Progenitor cell of endocrine pancreas (in vitro differentiated cells): ENCODE measurements at regions not wholly inside any gene's neighbourhood (a gene's known extent, or its start where the extent isn't known, plus 50 kb on each side); places are given as distances from the start of the nearest gene placed in this dataset.

ENCODE experiments used
- DNase-seq: peaks from one replicate; pipeline ENCODE4 v3.0.0; 2021; ENCODE audit warnings: low spot score; ENCODE audit not compliant: unreplicated experiment
- H3K27ac Mint-ChIP-seq: 2 replicates; pipeline ENCODE4 v1.8.0; 2021; ENCODE audit warnings: mild to moderate bottlenecking, moderate library complexity, mixed read lengths
- H3K27me3 Mint-ChIP-seq: 2 replicates; pipeline ENCODE4 v1.8.0; 2021; ENCODE audit warnings: mixed read lengths
- H3K36me3 Mint-ChIP-seq: 2 replicates; pipeline ENCODE4 v1.8.0; 2022; ENCODE audit warnings: mixed read lengths; ENCODE audit not compliant: insufficient read depth
- H3K4me1 Mint-ChIP-seq: 2 replicates; pipeline ENCODE4 v1.8.0; 2021; ENCODE audit warnings: low read depth, mixed read lengths
- H3K4me3 Mint-ChIP-seq: 2 replicates; pipeline ENCODE4 v1.8.0; 2021; ENCODE audit warnings: low read depth, mild to moderate bottlenecking, moderate library complexity, mixed read lengths
- H3K9me3 Mint-ChIP-seq: 2 replicates; pipeline ENCODE4 v1.8.0; 2021; ENCODE audit warnings: low read depth, mixed read lengths
- TF ChIP-seq, protein P1 (sequence below): fragments of 200-600 bp; sonication (generic); IDR thresholded peaks from one replicate; pipeline ENCODE4 v1.5.0; 2021; ENCODE audit warnings: antibody characterized with exemption, mild to moderate bottlenecking; ENCODE audit not compliant: unreplicated experiment

GRCh38 chr6:141088171-141088570 is 1044.6 kb upstream of the GJE1 start:
- H3K4me1 Mint-ChIP-seq: peaks cover 2% of the 10 kb centered on the region

GRCh38 chr6:141077355-141078333 is 1055.1 kb upstream of the GJE1 start:
- H3K27me3 Mint-ChIP-seq: no peaks in the 10 kb centered on the region

More at GRCh38 chr6:141088171-141088570, 1044.6 kb upstream of the GJE1 start:
- Mint-ChIP-seq H3K4me3 (no peak overlapping the region), H3K27me3 (no peaks in the 10 kb centered on the region), H3K27ac (no peak overlapping the region), H3K9me3 (peaks cover 6% of the 10 kb centered on the region), H3K36me3 (no peaks in the 10 kb centered on the region)
- DNase-seq: no peak
- TF ChIP-seq, protein P1, sequence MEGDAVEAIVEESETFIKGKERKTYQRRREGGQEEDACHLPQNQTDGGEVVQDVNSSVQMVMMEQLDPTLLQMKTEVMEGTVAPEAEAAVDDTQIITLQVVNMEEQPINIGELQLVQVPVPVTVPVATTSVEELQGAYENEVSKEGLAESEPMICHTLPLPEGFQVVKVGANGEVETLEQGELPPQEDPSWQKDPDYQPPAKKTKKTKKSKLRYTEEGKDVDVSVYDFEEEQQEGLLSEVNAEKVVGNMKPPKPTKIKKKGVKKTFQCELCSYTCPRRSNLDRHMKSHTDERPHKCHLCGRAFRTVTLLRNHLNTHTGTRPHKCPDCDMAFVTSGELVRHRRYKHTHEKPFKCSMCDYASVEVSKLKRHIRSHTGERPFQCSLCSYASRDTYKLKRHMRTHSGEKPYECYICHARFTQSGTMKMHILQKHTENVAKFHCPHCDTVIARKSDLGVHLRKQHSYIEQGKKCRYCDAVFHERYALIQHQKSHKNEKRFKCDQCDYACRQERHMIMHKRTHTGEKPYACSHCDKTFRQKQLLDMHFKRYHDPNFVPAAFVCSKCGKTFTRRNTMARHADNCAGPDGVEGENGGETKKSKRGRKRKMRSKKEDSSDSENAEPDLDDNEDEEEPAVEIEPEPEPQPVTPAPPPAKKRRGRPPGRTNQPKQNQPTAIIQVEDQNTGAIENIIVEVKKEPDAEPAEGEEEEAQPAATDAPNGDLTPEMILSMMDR: no peak

DNA sequence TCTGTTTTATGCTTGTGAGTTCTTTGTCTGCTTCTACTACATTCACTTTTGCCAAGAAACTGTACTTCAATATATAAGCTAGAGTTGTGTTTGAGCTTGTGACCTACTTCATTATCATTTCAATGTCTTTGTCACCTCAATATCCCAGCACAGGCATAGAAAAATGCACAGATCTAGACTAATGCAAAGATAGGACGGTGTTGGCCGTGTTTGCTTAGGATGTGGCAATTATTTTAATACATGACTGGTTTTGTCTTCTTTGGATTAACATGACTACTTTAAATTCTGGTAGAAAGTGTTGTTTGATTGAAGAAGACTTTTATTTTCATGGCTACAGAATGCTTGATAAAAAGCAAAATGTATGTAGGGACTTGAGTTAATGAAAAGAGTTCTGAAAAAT is 1075.0 kb upstream of the GJE1 start:
- Mint-ChIP-seq H3K36me3 (no peaks in the 10 kb centered on the region), H3K27ac (no peak overlapping the region), H3K9me3 (no peaks in the 10 kb centered on the region), H3K4me1 (no peaks in the 10 kb centered on the region), H3K27me3 (no peaks in the 10 kb centered on the region), H3K4me3 (no peak overlapping the region)
- TF ChIP-seq, protein P1: no peak
- no peak for DNase-seq

More at GRCh38 chr6:141077355-141078333, 1055.1 kb upstream of the GJE1 start:
- H3K36me3 Mint-ChIP-seq: no peaks in the 10 kb centered on the region
- H3K9me3 Mint-ChIP-seq: peaks cover 9% of the 10 kb centered on the region
- peaks cover 10% of the 10 kb centered on the region for H3K4me1 Mint-ChIP-seq
- TF ChIP-seq, protein P1: peak; percentile 57
- no peak overlapping the region for H3K27ac Mint-ChIP-seq
- no peak for DNase-seq
- no peak overlapping the region for H3K4me3 Mint-ChIP-seq

DNA sequence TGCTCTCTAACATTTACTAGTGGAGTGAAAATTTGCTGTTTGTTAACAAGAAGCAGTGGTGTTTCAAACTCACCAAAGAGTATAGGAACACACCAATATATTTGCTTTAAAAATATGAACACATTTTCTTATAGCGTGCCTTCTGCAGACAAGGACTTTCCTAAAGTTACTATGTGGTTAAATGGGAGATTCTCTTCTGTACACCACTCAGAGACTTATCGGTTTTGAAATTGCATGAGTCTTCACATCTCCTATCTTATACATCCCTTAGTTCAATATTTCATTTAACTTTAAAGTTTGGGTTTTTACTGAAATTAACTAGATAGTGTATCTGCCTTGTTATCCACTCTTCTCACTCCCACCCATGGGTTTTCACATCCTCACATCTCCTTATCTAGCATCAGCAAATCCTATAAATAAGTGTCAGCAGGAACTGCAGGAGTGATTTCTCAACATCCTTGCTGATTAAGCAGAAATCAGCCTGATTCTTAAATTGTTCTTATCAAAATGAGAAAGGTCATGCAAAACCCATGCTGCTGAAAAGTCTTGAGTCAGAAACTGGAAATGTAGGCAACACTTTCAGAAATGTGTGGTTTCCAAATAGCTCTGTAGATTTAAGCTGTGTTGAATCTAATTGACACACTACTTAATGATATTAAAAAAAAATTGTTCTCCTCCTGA is 1075.6 kb upstream of the GJE1 start:
- H3K4me1 Mint-ChIP-seq: no peaks in the 10 kb centered on the region
- H3K4me3 Mint-ChIP-seq: no peak overlapping the region
- H3K27me3 Mint-ChIP-seq: no peaks in the 10 kb centered on the region
- no peak for DNase-seq
- no peak overlapping the region for H3K27ac Mint-ChIP-seq
- H3K9me3 Mint-ChIP-seq: no peaks in the 10 kb centered on the region
- TF ChIP-seq, protein P1: no peak
- no peaks in the 10 kb centered on the region for H3K36me3 Mint-ChIP-seq

DNA sequence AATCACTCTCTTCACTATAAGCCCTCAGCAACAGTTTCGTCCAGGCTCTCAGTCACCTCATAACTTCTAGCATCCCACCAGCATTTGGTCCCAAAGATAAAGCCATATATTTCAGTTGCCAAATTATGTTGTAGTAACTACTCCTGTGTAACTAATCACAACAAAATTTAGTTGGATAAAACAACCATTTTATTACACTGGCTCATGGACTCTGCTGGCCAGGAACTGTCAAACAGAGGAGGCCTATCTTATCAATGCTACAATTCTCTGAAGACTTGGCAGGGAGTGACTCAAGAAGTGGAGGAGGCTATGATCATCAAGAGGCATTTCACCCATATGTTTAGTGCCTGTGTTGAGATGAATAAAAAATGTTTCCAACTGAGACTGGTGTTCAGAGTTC is 1082.3 kb upstream of the GJE1 start:
- H3K4me1 Mint-ChIP-seq: no peaks in the 10 kb centered on the region
- no peak overlapping the region for H3K27ac Mint-ChIP-seq
- H3K9me3 Mint-ChIP-seq: peaks cover 4% of the 10 kb centered on the region
- TF ChIP-seq, protein P1: no peak
- H3K4me3 Mint-ChIP-seq: no peak overlapping the region
- no peaks in the 10 kb centered on the region for H3K36me3 Mint-ChIP-seq
- no peak for DNase-seq
- H3K27me3 Mint-ChIP-seq: no peaks in the 10 kb centered on the region
